LNCAP (cell line): ENCODE measurements at regions not wholly inside any gene's neighbourhood (a gene's known extent, or its start where the extent isn't known, plus 50 kb on each side); places are given as distances from the start of the nearest gene placed in this dataset.

Experiments
- CTCF ChIP-seq: fragments of 450-650 bp; IDR thresholded peaks from 2 replicates; pipeline ENCODE4 v1.5.1; 2017; ENCODE audit warnings: mild to moderate bottlenecking

GRCh38 chr6:110526726-110527125 lies 50.3 kb upstream of the SLC22A16 start:
- TF ChIP-seq CTCF, result no peak
